ENCODE measurements at regions not wholly inside any gene's neighbourhood (a gene's known extent, or its start where the extent isn't known, plus 50 kb on each side); places are given as distances from the start of the nearest gene placed in this dataset.

GRCh38 chr3:177824190-177824786 is 627.0 kb upstream of the TBL1XR1 start:
- TF ChIP-seq, protein P1, sequence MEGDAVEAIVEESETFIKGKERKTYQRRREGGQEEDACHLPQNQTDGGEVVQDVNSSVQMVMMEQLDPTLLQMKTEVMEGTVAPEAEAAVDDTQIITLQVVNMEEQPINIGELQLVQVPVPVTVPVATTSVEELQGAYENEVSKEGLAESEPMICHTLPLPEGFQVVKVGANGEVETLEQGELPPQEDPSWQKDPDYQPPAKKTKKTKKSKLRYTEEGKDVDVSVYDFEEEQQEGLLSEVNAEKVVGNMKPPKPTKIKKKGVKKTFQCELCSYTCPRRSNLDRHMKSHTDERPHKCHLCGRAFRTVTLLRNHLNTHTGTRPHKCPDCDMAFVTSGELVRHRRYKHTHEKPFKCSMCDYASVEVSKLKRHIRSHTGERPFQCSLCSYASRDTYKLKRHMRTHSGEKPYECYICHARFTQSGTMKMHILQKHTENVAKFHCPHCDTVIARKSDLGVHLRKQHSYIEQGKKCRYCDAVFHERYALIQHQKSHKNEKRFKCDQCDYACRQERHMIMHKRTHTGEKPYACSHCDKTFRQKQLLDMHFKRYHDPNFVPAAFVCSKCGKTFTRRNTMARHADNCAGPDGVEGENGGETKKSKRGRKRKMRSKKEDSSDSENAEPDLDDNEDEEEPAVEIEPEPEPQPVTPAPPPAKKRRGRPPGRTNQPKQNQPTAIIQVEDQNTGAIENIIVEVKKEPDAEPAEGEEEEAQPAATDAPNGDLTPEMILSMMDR (IDR thresholded peaks at IDR 0.05 in 4 of 5, conservative IDR thresholded peaks at IDR 0.05 in 1 of 5) = no peak
- TF ChIP-seq POLR2A (IDR thresholded peaks at IDR 0.05) = no peak
